CD14-positive monocyte (primary cell): ENCODE measurements at regions not wholly inside any gene's neighbourhood (a gene's known extent, or its start where the extent isn't known, plus 50 kb on each side); places are given as distances from the start of the nearest gene placed in this dataset.

Experiments
- DNase-seq, 3 donors: peaks; one replicate each; pipeline ENCODE4 v3.0.0-alpha.2; 2011 to 2022
- H2AFZ ChIP-seq: 2 replicates; pipeline ENCODE4 v1.6.0; 2012; ENCODE audit warnings: mild to moderate bottlenecking, low read depth, low read length, inconsistent platforms; ENCODE audit not compliant: insufficient read depth, poor library complexity, severe bottlenecking
- H3K27ac ChIP-seq, 2 donors: 1 replicate in 1 of 2; 2 replicates in 1 of 2; pipeline ENCODE4 v1.5.1; 2012 to 2013; ENCODE audit warnings: low read length in 2 of 2, control low read depth in 1 of 2, inconsistent platforms in 1 of 2, low read depth in 1 of 2, mild to moderate bottlenecking in 1 of 2
- H3K27me3 ChIP-seq, 2 donors: one replicate each; pipeline versions ENCODE4 v1.6.0 to v1.6.1; 2011 to 2013; ENCODE audit warnings: low read length in 2 of 2; ENCODE audit not compliant: control insufficient read depth in 2 of 2, insufficient read depth in 2 of 2
- H3K36me3 ChIP-seq, 2 donors: replicated peaks in 1 of 2; 1 replicate in 1 of 2; 2 replicates in 1 of 2; pipeline versions ENCODE4 v1.5.1 to v1.6.1; 2012 to 2013; ENCODE audit warnings: low read length in 2 of 2, control low read depth in 1 of 2, inconsistent platforms in 1 of 2, mild to moderate bottlenecking in 1 of 2; ENCODE audit not compliant: insufficient read depth in 2 of 2, control insufficient read depth in 1 of 2
- H3K4me1 ChIP-seq, 2 donors: 1 replicate in 1 of 2; 2 replicates in 1 of 2; pipeline versions ENCODE4 v1.5.1 to v1.6.1; 2012 to 2013; ENCODE audit warnings: low read length in 2 of 2, control low read depth in 1 of 2, inconsistent platforms in 1 of 2, mild to moderate bottlenecking in 1 of 2, moderate library complexity in 1 of 2; ENCODE audit not compliant: insufficient read depth in 2 of 2, control insufficient read depth in 1 of 2
- H3K4me2 ChIP-seq: replicated peaks from 2 replicates; pipeline ENCODE3; 2012; ENCODE audit warnings: low read length, moderate library complexity, mild to moderate bottlenecking; ENCODE audit not compliant: poor library complexity, severe bottlenecking; ENCODE audit errors: extremely low read depth
- H3K4me3 ChIP-seq, 3 experiments: fragments of 200-600 bp in 1 of 3; sonication (generic) in 1 of 3; replicated peaks in 1 of 3; 1 replicate in 2 of 3; 2 replicates in 1 of 3; pipeline ENCODE4 v1.5.1; 2011 to 2013; ENCODE audit warnings: low read length in 3 of 3, mild to moderate bottlenecking in 3 of 3, control low read depth in 2 of 3, low read depth in 2 of 3, inconsistent platforms in 1 of 3, moderate library complexity in 1 of 3
- H3K79me2 ChIP-seq: 2 replicates; pipeline ENCODE4 v1.6.0; 2012; ENCODE audit warnings: mild to moderate bottlenecking, control low read depth, inconsistent platforms, low read length, moderate library complexity; ENCODE audit not compliant: insufficient read depth
- H3K9ac ChIP-seq: 2 replicates; pipeline ENCODE4 v1.6.0; 2017; ENCODE audit warnings: low read length, mild to moderate bottlenecking; ENCODE audit not compliant: insufficient read depth, poor library complexity, severe bottlenecking
- H3K9me3 ChIP-seq, 2 donors: replicated peaks in 1 of 2; 1 replicate in 1 of 2; 2 replicates in 1 of 2; pipeline versions ENCODE4 v1.5.1 to v1.6.1; 2012 to 2013; ENCODE audit warnings: low read length in 2 of 2, control low read depth in 1 of 2; ENCODE audit not compliant: control insufficient read depth in 1 of 2, insufficient read depth in 1 of 2
- H4K20me1 ChIP-seq: 2 replicates; pipeline ENCODE4 v1.6.0; 2012; ENCODE audit warnings: mild to moderate bottlenecking, low read length, control low read depth, moderate library complexity; ENCODE audit not compliant: insufficient read depth
- H3K27ac Mint-ChIP-seq, 7 donors: one replicate each; pipeline ENCODE4 v1.8.0; 2020; ENCODE audit warnings: mild to moderate bottlenecking in 7 of 7, mixed read lengths in 7 of 7, moderate library complexity in 6 of 7, inconsistent platforms in 2 of 7
- H3K27me3 Mint-ChIP-seq, 3 donors: one replicate each; pipeline ENCODE4 v1.8.0; 2021 to 2022; ENCODE audit warnings: low read depth in 3 of 3, mild to moderate bottlenecking in 3 of 3, mixed read lengths in 3 of 3, moderate library complexity in 3 of 3, inconsistent platforms in 1 of 3
- H3K36me3 Mint-ChIP-seq, 2 donors: one replicate each; pipeline ENCODE4 v1.8.0; 2020; ENCODE audit warnings: mixed read lengths in 2 of 2, inconsistent platforms in 1 of 2, mild to moderate bottlenecking in 1 of 2
- H3K4me1 Mint-ChIP-seq: one replicate; pipeline ENCODE4 v1.8.0; 2020; ENCODE audit warnings: mild to moderate bottlenecking, mixed read lengths
- H3K4me3 Mint-ChIP-seq, 2 donors: one replicate each; pipeline ENCODE4 v1.8.0; 2020; ENCODE audit warnings: mild to moderate bottlenecking in 2 of 2, mixed read lengths in 2 of 2, moderate library complexity in 1 of 2
- H3K9me3 Mint-ChIP-seq, 7 donors: one replicate each; pipeline ENCODE4 v1.8.0; 2020 to 2022; ENCODE audit warnings: mixed read lengths in 7 of 7, mild to moderate bottlenecking in 6 of 7, moderate library complexity in 6 of 7, inconsistent platforms in 2 of 7
- WGBS: methylation state at CpG from one replicate; pipeline ENCODE4 v1.1.5; 2013; ENCODE audit warnings: missing lambda C conversion rate; ENCODE audit not compliant: insufficient coverage; 5-methylcytosine and 5-hydroxymethylcytosine counted together
- intact Hi-C, 2 donors: fragments of 100-400 bp; cut with micrococcal nuclease; formaldehyde crosslinking; loops; one replicate each; pipeline versions ENCODE4 v1.15.0 to v1.15.1; 2023
- TF ChIP-seq, protein P1 (sequence below): fragments of 200-600 bp; IDR thresholded peaks from one replicate; pipeline ENCODE4 v1.8.0; 2022; ENCODE audit warnings: antibody characterized with exemption, mild to moderate bottlenecking

GRCh38 chr15:70240082-70240481 lies 142.4 kb upstream of the TLE3 start:
- WGBS, result 100% methylated on average over 2 of the region's 4 CpGs
- H3K4me1 ChIP-seq, result peaks cover 32 to 36% of the 10 kb centered on the region in 2 donors
- H3K36me3 Mint-ChIP-seq, result peaks cover 0 to 12% of the 10 kb centered on the region in 2 donors
- no peaks in the 10 kb centered on the region for H3K36me3 ChIP-seq
- no peak overlapping the region for H3K27ac ChIP-seq
- H3K79me2 ChIP-seq, result no peaks in the 10 kb centered on the region
- H3K27me3 Mint-ChIP-seq, result peaks cover 5 to 9% (median 8%) of the 10 kb centered on the region in 3 donors
- no peak overlapping the region for H2AFZ ChIP-seq
- no peak overlapping the region for H3K9ac ChIP-seq
- intact Hi-C loops, result loop anchor here in 1 of 2 donors (10.0 kb wide), 1 partner anchor 95 kb away; no protein-coding TSS in a partner anchor
- H3K9me3 Mint-ChIP-seq, result no peaks in the 10 kb centered on the region
- H3K9me3 ChIP-seq, result no peaks in the 10 kb centered on the region
- H3K27me3 ChIP-seq, result no peaks in the 10 kb centered on the region
- H3K4me3 ChIP-seq, result no peak overlapping the region
- H3K4me3 Mint-ChIP-seq, result no peak overlapping the region
- no peak overlapping the region for H3K4me2 ChIP-seq
- no peaks in the 10 kb centered on the region for H4K20me1 ChIP-seq
- peak in 1 of 3 donors; percentile 68 for DNase-seq
- H3K4me1 Mint-ChIP-seq, result peaks cover 40% of the 10 kb centered on the region
- TF ChIP-seq, protein P1, sequence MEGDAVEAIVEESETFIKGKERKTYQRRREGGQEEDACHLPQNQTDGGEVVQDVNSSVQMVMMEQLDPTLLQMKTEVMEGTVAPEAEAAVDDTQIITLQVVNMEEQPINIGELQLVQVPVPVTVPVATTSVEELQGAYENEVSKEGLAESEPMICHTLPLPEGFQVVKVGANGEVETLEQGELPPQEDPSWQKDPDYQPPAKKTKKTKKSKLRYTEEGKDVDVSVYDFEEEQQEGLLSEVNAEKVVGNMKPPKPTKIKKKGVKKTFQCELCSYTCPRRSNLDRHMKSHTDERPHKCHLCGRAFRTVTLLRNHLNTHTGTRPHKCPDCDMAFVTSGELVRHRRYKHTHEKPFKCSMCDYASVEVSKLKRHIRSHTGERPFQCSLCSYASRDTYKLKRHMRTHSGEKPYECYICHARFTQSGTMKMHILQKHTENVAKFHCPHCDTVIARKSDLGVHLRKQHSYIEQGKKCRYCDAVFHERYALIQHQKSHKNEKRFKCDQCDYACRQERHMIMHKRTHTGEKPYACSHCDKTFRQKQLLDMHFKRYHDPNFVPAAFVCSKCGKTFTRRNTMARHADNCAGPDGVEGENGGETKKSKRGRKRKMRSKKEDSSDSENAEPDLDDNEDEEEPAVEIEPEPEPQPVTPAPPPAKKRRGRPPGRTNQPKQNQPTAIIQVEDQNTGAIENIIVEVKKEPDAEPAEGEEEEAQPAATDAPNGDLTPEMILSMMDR, result no peak
- peak overlapping the region in 2 of 7 donors; percentile 24 to 33 for H3K27ac Mint-ChIP-seq

- WGBS, result 100% methylated on average over 1 of the region's 3 CpGs
- no peaks in the 10 kb centered on the region for H3K79me2 ChIP-seq
- H3K4me2 ChIP-seq, result no peak overlapping the region
- no peaks in the 10 kb centered on the region for H3K9me3 ChIP-seq
- H3K36me3 ChIP-seq, result no peaks in the 10 kb centered on the region
- no peak overlapping the region for H3K9ac ChIP-seq
- TF ChIP-seq, protein P1, result no peak
- no peaks in the 10 kb centered on the region for H4K20me1 ChIP-seq
- Mint-ChIP-seq H3K27ac (no peak overlapping the region), H3K27me3 (peaks cover 5 to 9% (median 6%) of the 10 kb centered on the region in 3 donors), H3K4me1 (peaks cover 42% of the 10 kb centered on the region), H3K4me3 (no peak overlapping the region), H3K9me3 (no peaks in the 10 kb centered on the region), H3K36me3 (peaks cover 0 to 10% of the 10 kb centered on the region in 2 donors)
- no peak for DNase-seq
- intact Hi-C loops, result loop anchor here (5.0 kb wide), 1 partner anchor 33 kb away; no protein-coding TSS in a partner anchor
- H3K27me3 ChIP-seq, result no peaks in the 10 kb centered on the region
- no peak overlapping the region for H2AFZ ChIP-seq
- no peak overlapping the region for H3K4me3 ChIP-seq
- H3K4me1 ChIP-seq, result peaks cover 31 to 36% of the 10 kb centered on the region in 2 donors
- no peak overlapping the region for H3K27ac ChIP-seq
Measured at GRCh38 chr15:70238917-70239316, 141.2 kb upstream of the TLE3 start.
